HepG2 (cell line): ENCODE measurements at regions not wholly inside any gene's neighbourhood (a gene's known extent, or its start where the extent isn't known, plus 50 kb on each side); places are given as distances from the start of the nearest gene placed in this dataset.

ENCODE experiments used
- FOXK1 ChIP-seq: sonication (generic); formaldehyde crosslinking; IDR thresholded peaks from 2 replicates; pipeline ENCODE4 v1.4.0; 2020; ENCODE audit warnings: low read depth, missing genetic modification reagents, borderline replicate concordance
- RAD21 ChIP-seq: fragments of 450-650 bp; formaldehyde crosslinking; IDR thresholded peaks from 2 replicates; pipeline ENCODE4 v1.5.0; 2020; ENCODE audit warnings: mild to moderate bottlenecking
- RAD51 ChIP-seq: fragments of 450-650 bp; IDR thresholded peaks from 2 replicates; pipeline ENCODE4 v1.6.1; 2016; ENCODE audit warnings: borderline replicate concordance
- ZFX ChIP-seq: sonication (generic); formaldehyde crosslinking; IDR thresholded peaks from 2 replicates; pipeline ENCODE4 v1.4.0; 2020; ENCODE audit warnings: mild to moderate bottlenecking, low read depth, missing genetic modification reagents, moderate library complexity
- ZNF776 ChIP-seq: sonication (generic); formaldehyde crosslinking; IDR thresholded peaks from 2 replicates; pipeline ENCODE4 v1.4.0; 2020; ENCODE audit warnings: mild to moderate bottlenecking, missing genetic modification reagents
- TF ChIP-seq, protein P1 (sequence below): sonication (generic); formaldehyde crosslinking; IDR thresholded peaks from 2 replicates; pipeline ENCODE4 v1.4.0; 2020; ENCODE audit warnings: missing genetic modification reagents, borderline replicate concordance

DNA sequence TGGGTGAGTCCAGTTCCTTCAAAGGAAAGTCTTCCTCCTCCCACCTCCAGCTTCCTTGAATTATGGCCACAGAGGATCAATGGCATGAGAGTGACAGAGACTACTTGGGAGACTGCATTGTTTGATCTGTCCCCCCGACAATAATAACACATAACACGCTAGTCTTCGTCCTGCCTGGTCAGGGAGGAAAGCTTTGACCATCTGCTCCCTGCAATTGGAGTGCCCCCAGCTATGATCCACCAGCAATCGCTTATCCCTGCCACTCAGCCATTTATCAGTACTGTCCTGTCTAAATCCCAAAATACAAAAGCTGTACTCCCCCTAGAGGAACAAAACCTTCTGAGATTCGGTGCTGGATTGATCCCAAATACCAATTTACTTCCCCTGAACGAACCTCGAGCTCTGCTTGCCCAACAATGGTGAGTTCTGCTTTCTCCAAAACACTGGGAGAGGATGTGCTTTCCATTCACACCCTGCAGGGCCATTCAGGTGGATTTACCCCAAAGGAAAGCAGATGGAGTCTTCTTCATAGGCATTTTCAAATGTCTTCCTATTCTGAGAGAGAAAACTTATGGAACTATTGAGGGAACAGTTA, 466.7 kb downstream of the TSHZ3 start:
- TF ChIP-seq RAD21 (CRISPR knock-in tag) = no peak
- no peak for TF ChIP-seq RAD51
- TF ChIP-seq ZFX = no peak
- TF ChIP-seq FOXK1 (CRISPR knock-in tag) = no peak
- no peak for TF ChIP-seq ZNF776 (CRISPR knock-in tag)
- TF ChIP-seq, protein P1, sequence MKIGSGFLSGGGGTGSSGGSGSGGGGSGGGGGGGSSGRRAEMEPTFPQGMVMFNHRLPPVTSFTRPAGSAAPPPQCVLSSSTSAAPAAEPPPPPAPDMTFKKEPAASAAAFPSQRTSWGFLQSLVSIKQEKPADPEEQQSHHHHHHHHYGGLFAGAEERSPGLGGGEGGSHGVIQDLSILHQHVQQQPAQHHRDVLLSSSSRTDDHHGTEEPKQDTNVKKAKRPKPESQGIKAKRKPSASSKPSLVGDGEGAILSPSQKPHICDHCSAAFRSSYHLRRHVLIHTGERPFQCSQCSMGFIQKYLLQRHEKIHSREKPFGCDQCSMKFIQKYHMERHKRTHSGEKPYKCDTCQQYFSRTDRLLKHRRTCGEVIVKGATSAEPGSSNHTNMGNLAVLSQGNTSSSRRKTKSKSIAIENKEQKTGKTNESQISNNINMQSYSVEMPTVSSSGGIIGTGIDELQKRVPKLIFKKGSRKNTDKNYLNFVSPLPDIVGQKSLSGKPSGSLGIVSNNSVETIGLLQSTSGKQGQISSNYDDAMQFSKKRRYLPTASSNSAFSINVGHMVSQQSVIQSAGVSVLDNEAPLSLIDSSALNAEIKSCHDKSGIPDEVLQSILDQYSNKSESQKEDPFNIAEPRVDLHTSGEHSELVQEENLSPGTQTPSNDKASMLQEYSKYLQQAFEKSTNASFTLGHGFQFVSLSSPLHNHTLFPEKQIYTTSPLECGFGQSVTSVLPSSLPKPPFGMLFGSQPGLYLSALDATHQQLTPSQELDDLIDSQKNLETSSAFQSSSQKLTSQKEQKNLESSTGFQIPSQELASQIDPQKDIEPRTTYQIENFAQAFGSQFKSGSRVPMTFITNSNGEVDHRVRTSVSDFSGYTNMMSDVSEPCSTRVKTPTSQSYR (CRISPR knock-in tag) = no peak
